HCT116 (cell line): ENCODE measurements at regions not wholly inside any gene's neighbourhood (a gene's known extent, or its start where the extent isn't known, plus 50 kb on each side); places are given as distances from the start of the nearest gene placed in this dataset.

ENCODE experiments used
- ATAC-seq: fragments of 200-7000 bp; cut with Tn5 transposase; 2 replicates; pipeline ENCODE4 v1.9.1; 2020; ENCODE audit warnings: mild to moderate bottlenecking, moderate library complexity
- BruUV-seq: library from RNA; stranded (reverse); fragments of 400-500 nt; replicated peaks from 2 replicates; lab custom pipeline; 2021; lab: Mats Ljungman, UMichigan
- CTCF ChIA-PET: fragments of 300-600 bp; sonication (Branson Sonifier 250); formaldehyde crosslinking; loops from one replicate; lab custom pipeline; 2021; ENCODE audit warnings: antibody characterized with exemption; lab: Charles Lee
- POLR2A ChIA-PET: fragments of 300-600, 350-600 bp; sonication (Branson Sonifier 250); formaldehyde crosslinking; loops from one replicate; lab custom pipeline; 2021; ENCODE audit warnings: antibody characterized with exemption; lab: Charles Lee
- RAD21 ChIA-PET, 2 experiments: fragments of 300-600 bp; sonication (Branson Sonifier 250); formaldehyde crosslinking; loops; one replicate each; lab custom pipeline; 2023; ENCODE audit warnings: low total read pairs in 2 of 2; ENCODE audit not compliant: uncharacterized antibody in 2 of 2, unreplicated experiment in 2 of 2, low non-redundant PET in 1 of 2; lab: Charles Lee
- DNase-seq: peaks from one replicate; pipeline ENCODE4 v3.0.0-alpha.2; 2010; ENCODE audit warnings: low read depth, low spot score
- H2AFZ ChIP-seq: fragments of 200-600 bp; shearing (Covaris generic), sonication (generic); 2 replicates; pipeline ENCODE4 v1.6.1; 2017; ENCODE audit warnings: low read depth, mixed run types, mixed read lengths, antibody characterized with exemption, low read length; ENCODE audit not compliant: poor library complexity, severe bottlenecking
- H3K27ac ChIP-seq: 2 replicates; pipeline ENCODE4 v1.5.1; 2012; ENCODE audit warnings: low read depth, low read length
- H3K27me3 ChIP-seq: fragments of 200-600 bp; sonication (generic); 2 replicates; pipeline ENCODE4 v1.6.1; 2016; ENCODE audit warnings: mixed run types, low read length, mixed read lengths; ENCODE audit not compliant: insufficient read depth
- H3K36me3 ChIP-seq, 2 experiments: fragments of 200-500 bp in 1 of 2; fragments of 200-600 bp in 1 of 2; sonication (Bioruptor generic) in 1 of 2; sonication (generic) in 1 of 2; 2 replicates each; pipeline versions ENCODE4 v1.5.1 to v1.6.1; 2014 to 2016; ENCODE audit warnings: low read length in 2 of 2, inconsistent platforms in 1 of 2, mixed read lengths in 1 of 2, mixed run types in 1 of 2; ENCODE audit not compliant: insufficient read depth in 2 of 2, control insufficient read depth in 1 of 2
- H3K4me1 ChIP-seq, 2 experiments: fragments of 200-600 bp in 1 of 2; sonication (generic) in 1 of 2; 2 replicates each; pipeline versions ENCODE4 v1.5.1 to v1.6.1; 2012 to 2017; ENCODE audit warnings: low read length in 2 of 2, inconsistent platforms in 1 of 2, mild to moderate bottlenecking in 1 of 2, mixed read lengths in 1 of 2, mixed run types in 1 of 2, moderate library complexity in 1 of 2; ENCODE audit not compliant: insufficient read depth in 2 of 2, control insufficient read depth in 1 of 2
- H3K4me2 ChIP-seq: fragments of 200-600 bp; sonication (generic); 2 replicates; pipeline ENCODE4 v1.6.1; 2017; ENCODE audit warnings: mixed run types, low read length, mixed read lengths
- H3K4me3 ChIP-seq, 2 experiments: fragments of 200-600 bp in 1 of 2; sonication (generic) in 1 of 2; replicated peaks in 1 of 2; 2 replicates each; pipeline ENCODE4 v1.5.1; 2011 to 2016; ENCODE audit warnings: low read length in 2 of 2, control low read depth in 1 of 2, low read depth in 1 of 2, mild to moderate bottlenecking in 1 of 2, mixed read lengths in 1 of 2, mixed run types in 1 of 2
- H3K79me2 ChIP-seq: fragments of 200-600 bp; sonication (generic); 2 replicates; pipeline ENCODE4 v1.6.1; 2017; ENCODE audit warnings: mild to moderate bottlenecking, mixed run types, low read length, moderate library complexity, mixed read lengths; ENCODE audit not compliant: insufficient read depth
- H3K9ac ChIP-seq: fragments of 200-600 bp; sonication (generic); 2 replicates; pipeline ENCODE4 v1.6.1; 2016; ENCODE audit warnings: low read length, mixed read lengths
- H3K9me2 ChIP-seq: fragments of 200-600 bp; sonication (generic), shearing (Covaris generic); 2 replicates; pipeline ENCODE4 v1.6.1; 2017; ENCODE audit warnings: mixed run types, mild to moderate bottlenecking, moderate library complexity; ENCODE audit not compliant: insufficient read depth
- H3K9me3 ChIP-seq, 2 experiments: fragments of 200-500 bp in 1 of 2; fragments of 200-600 bp in 1 of 2; sonication (Bioruptor generic) in 1 of 2; sonication (generic) in 1 of 2; 2 replicates each; pipeline ENCODE4 v1.6.1; 2014 to 2017; ENCODE audit warnings: low read length in 2 of 2, mixed read lengths in 2 of 2, inconsistent platforms in 1 of 2, low read depth in 1 of 2, mild to moderate bottlenecking in 1 of 2, mixed run types in 1 of 2, moderate library complexity in 1 of 2; ENCODE audit not compliant: control insufficient read depth in 1 of 2, insufficient read depth in 1 of 2
- H4K20me1 ChIP-seq: fragments of 200-600 bp; sonication (generic), shearing (Covaris generic); 2 replicates; pipeline ENCODE4 v1.6.1; 2017; ENCODE audit warnings: mixed run types, mild to moderate bottlenecking, moderate library complexity; ENCODE audit not compliant: insufficient read depth
- ATF3 ChIP-seq: IDR thresholded peaks from 2 replicates; pipeline ENCODE4 v1.6.1; 2012
- CBX3 ChIP-seq: IDR thresholded peaks from 2 replicates; pipeline ENCODE4 v1.6.1; 2012; ENCODE audit warnings: low read depth
- EGR1 ChIP-seq: IDR thresholded peaks from 2 replicates; pipeline ENCODE4 v1.6.1; 2012; ENCODE audit warnings: low read depth
- ELF1 ChIP-seq: IDR thresholded peaks from 2 replicates; pipeline ENCODE4 v1.6.1; 2012; ENCODE audit warnings: low read depth, borderline replicate concordance
- EZH2phosphoT487 ChIP-seq: fragments of 200-600 bp; IDR thresholded peaks from 2 replicates; pipeline ENCODE4 v1.6.1; 2018; ENCODE audit warnings: antibody characterized with exemption, borderline replicate concordance
- FOSL1 ChIP-seq: IDR thresholded peaks from 2 replicates; pipeline ENCODE4 v1.6.1; 2012; ENCODE audit warnings: low read depth
- JUND ChIP-seq: IDR thresholded peaks from 2 replicates; pipeline ENCODE4 v1.6.1; 2012
- POLR2A ChIP-seq: IDR thresholded peaks from 2 replicates; pipeline ENCODE4 v1.7.0; 2011; ENCODE audit warnings: borderline replicate concordance; ENCODE audit not compliant: insufficient read depth, insufficient read length; ENCODE audit errors: extremely low read depth
- RAD21 ChIP-seq: IDR thresholded peaks from 2 replicates; pipeline ENCODE4 v1.6.1; 2012; ENCODE audit warnings: low read depth, mild to moderate bottlenecking
- SRF ChIP-seq: IDR thresholded peaks from 2 replicates; pipeline ENCODE4 v1.6.1; 2012; ENCODE audit warnings: low read depth
- ZBTB33 ChIP-seq: IDR thresholded peaks from 2 replicates; pipeline ENCODE4 v1.6.1; 2011; ENCODE audit warnings: mild to moderate bottlenecking, low read length, moderate library complexity; ENCODE audit not compliant: insufficient replicate concordance; ENCODE audit errors: extremely low read depth
- ZFX ChIP-seq: fragments of 450-650 bp; IDR thresholded peaks from 2 replicates; pipeline ENCODE4 v1.6.1; 2017
- intact Hi-C: fragments of 100-400 bp; cut with micrococcal nuclease; formaldehyde crosslinking; loops from 2 replicates; pipeline ENCODE4 v1.10.0; 2022

GRCh38 chr3:197398286-197398878 lies 100.0 kb upstream of the DLG1 start:
- no peak for TF ChIP-seq JUND
- H3K36me3 ChIP-seq, result no peaks in the 10 kb centered on the region
- H4K20me1 ChIP-seq, result no peaks in the 10 kb centered on the region
- no peaks in the 10 kb centered on the region for H3K9me3 ChIP-seq
- H3K27me3 ChIP-seq, result no peaks in the 10 kb centered on the region
- no peaks in the 10 kb centered on the region for H3K79me2 ChIP-seq
- intact Hi-C loops, result no loop called here
- no TSS peak for BruUV-seq
- CTCF ChIA-PET, result no interaction called here
- 0 out of 2 replicates have a peak overlapping the region, but pooled peaks have one; percentile 7 for H3K4me2 ChIP-seq
- DNase-seq (no peak), ATAC-seq (no peak)
- H3K9ac ChIP-seq, result no peak overlapping the region
- peaks cover 9 to 28% of the 10 kb centered on the region in 2 experiments; a peak in 3 of 4 replicates for H3K4me1 ChIP-seq
- H2AFZ ChIP-seq, result no peak overlapping the region
- no peak overlapping the region for H3K27ac ChIP-seq
- RAD21 ChIA-PET, result no interaction called here
- H3K9me2 ChIP-seq, result no peaks in the 10 kb centered on the region
- H3K4me3 ChIP-seq, result no peak overlapping the region
- POLR2A ChIA-PET, result no interaction called here

- ChIA-PET RAD21 (no interaction called here), CTCF (no interaction called here), POLR2A (no interaction called here)
- no TSS peak for BruUV-seq
- no peaks in the 10 kb centered on the region for H3K27me3 ChIP-seq
- no peak for DNase-seq
- H3K4me2 ChIP-seq, result no peak overlapping the region
- TF ChIP-seq POLR2A, result no peak
- no peak for TF ChIP-seq EGR1
- TF ChIP-seq SRF, result no peak
- no peak for TF ChIP-seq ZFX
- no peak for TF ChIP-seq RAD21
- TF ChIP-seq ZBTB33, result no peak
- no peak for TF ChIP-seq ELF1
- no peak for TF ChIP-seq FOSL1
- no peak for TF ChIP-seq ATF3
- no peak for TF ChIP-seq CBX3
- no peak for TF ChIP-seq EZH2phosphoT487
- no peaks in the 10 kb centered on the region for H4K20me1 ChIP-seq
- no peak overlapping the region for H2AFZ ChIP-seq
- H3K9me3 ChIP-seq, result no peaks in the 10 kb centered on the region
- no peak overlapping the region for H3K4me3 ChIP-seq
- ATAC-seq, result no peak
- no peak overlapping the region for H3K9ac ChIP-seq
- intact Hi-C loops, result no loop called here
- no peaks in the 10 kb centered on the region for H3K36me3 ChIP-seq
- H3K9me2 ChIP-seq, result no peaks in the 10 kb centered on the region
- no peaks in the 10 kb centered on the region for H3K79me2 ChIP-seq
- H3K4me1 ChIP-seq, result peaks cover 9 to 28% of the 10 kb centered on the region in 2 experiments; a peak in 3 of 4 replicates
- H3K27ac ChIP-seq, result no peak overlapping the region
Observed at GRCh38 chr3:197397838-197398237, 99.4 kb upstream of the DLG1 start.
